ENCODE measurements at regions not wholly inside any gene's neighbourhood (a gene's known extent, or its start where the extent isn't known, plus 50 kb on each side); places are given as distances from the start of the nearest gene placed in this dataset.

DNA sequence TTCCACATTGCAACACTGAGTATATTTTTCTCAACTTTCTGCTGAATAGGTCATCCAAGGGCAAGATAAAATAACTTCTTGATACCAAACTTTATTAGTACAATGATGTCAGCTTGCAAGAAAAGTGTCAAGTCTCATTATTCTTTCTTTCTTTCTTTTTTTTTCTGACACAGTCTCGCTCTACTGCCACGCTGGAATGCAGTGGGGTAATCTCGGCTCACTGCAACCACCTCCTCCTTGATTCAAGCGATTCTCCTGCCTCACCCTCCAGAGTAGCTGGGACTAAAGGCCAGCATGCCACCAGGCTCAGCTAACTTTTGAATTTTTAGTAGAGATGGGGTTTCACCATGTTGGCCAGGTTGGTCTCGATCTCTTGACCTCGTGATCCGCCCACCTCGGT is 523.4 kb downstream of the FSCB start:
- no peak for DNase-seq

DNA sequence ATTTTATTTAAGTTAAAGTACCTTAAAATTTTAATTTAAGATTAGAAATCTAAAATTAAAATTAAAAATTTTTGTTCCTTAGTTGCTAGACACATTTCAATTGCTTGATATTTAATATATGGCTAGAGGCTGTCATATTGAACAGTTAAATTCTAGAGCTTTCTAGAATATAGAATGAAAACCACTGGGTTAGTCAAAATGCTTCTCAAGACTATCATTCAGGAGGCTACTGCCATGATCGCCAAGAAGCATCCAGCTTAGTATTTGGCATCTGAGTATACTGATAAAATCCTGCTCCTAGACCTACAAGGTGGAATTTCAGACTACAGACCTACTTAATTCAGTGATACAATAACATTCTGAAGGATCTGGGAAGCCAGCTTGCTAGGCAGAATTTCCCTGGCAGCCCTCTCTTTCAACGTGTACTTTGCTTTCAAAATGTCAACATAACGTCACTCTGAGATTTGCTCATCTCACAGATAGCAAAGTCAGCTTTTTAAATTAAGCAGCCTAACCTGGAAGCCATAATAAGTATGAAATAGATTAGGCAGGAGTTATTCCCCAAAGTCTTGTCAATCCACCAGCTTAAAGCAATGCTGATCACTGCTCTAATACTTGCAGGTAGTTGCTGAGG is 525.8 kb downstream of the FSCB start:
- DNase-seq = no peak

DNA sequence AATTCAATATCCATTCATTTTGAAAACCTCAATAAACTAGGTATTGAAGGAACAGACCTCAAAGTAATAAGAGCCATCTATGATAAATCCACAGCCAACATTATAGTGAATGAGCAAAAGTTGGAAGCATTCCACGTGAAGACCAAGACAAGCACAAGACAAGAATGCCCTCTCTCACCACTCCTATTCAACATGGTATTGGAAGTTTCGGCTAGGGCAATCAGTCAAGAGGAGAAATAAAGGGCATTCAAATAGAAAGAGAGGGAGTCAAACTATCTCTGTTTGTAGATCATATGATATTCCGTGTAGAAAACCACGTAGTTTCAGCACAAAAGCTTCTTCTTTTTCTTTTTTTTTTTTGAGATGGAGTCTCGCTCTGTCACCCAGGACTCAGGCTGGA is 550.3 kb downstream of the FSCB start:
- no peak for DNase-seq

DNA sequence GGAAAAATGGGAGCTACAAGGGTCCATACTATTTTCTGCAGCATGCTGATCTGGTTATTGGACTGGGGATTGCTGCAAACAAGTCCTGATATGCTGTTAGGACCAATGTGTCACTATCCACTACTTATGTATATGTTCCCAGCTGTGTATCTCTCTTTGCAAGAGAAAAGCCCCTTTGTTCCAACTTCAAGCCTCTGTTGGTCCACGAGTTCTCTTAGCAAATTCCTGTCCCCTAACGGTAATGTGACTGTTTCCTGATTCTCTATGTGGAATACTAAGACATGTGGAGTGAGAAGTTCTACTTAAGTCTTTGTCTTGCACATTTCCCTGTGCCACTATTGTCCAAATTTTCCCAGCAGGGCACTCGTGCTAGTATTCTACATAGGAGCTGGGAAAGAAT is 557.7 kb downstream of the FSCB start:
- DNase-seq = no peak

DNA sequence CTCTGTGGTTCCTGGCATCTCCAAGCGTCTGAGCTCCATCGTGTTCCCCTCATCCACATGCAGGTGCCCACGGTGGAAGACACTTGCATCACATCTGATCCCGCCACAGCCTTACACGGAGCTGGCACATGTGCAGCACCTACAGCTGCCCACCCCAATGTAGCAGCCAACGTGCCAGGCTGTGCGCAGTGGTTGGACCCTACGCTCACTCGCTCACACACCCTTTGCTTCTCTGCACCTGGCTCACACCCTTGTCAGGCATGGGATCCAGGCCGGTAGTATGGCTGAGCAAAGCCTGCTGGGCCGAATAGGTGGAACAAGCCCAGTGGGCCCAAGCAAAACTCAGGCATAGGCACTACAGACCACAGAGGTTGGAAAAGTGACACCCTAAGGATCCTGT is 567.2 kb downstream of the FSCB start:
- no peak for DNase-seq

DNA sequence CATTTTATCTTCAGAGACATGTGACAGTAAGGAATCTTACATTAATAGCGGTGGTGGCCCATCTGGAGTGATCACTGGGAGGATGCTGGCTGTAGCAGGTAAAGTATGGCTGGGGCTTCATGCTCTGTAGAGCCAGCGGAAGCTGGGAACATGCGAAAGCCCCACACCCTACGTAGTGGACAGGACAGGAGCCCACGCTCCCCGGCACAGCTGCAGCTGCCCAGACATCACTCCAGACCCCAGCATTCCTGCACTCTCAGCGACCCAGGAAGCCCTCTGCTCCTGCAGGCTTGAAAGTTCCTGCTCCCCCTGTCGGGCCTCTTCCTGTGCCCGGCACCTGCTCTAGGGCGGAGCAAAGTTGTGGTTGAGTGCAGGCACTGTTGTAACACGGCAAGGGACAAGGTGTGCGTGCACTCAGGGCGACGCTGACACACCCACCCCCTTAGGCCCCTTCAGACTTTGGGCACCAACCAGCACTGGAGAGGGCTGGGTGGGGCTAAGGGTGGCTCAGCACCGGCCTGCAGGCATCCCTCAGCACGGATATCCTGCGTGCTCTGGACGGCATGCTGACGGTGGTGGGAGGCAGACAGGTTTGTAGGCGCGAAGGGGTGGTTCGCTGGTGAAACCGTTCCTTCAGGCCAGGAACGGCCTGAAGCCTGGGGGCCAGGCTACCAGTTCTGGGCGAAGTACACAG is 568.3 kb downstream of the FSCB start:
- no peak for DNase-seq

DNA sequence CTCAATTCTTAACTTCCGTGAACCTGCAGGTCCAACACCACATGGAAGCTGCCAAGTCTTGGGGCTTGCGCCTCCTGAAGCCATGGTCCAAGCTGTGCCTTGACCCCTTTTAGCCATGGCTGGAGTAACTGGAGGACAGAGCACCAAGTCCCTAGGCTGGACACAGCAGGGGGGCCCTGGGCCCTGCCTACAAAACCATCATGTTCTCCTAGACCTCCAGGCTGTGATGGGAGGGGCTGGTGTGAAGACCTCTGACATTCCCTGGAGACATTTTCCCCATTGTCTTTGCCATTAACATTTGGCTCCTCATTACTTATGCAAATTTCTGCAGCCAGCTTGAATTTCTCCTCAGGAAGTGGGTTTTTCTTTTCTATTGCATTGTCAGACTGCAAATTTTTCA is 570.1 kb downstream of the FSCB start:
- no peak for DNase-seq

DNA sequence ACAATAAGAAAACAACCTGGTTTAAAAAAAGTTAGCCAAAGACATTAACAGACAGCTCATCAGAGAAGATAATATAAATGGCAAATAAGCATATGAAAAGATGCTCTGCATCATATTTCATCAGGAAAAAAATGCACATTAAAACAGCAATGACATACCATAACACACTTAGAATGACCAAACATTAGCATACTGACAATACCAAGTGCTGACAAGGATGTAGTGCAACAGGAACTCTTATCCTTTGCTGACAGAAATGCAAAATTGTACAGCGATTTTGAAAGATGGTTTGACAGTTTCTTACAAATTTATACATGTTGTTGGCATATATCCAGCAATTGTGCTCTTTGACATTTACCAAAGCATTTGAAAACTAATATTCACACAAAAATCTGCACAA is 573.0 kb downstream of the FSCB start:
- no peak for DNase-seq

DNA sequence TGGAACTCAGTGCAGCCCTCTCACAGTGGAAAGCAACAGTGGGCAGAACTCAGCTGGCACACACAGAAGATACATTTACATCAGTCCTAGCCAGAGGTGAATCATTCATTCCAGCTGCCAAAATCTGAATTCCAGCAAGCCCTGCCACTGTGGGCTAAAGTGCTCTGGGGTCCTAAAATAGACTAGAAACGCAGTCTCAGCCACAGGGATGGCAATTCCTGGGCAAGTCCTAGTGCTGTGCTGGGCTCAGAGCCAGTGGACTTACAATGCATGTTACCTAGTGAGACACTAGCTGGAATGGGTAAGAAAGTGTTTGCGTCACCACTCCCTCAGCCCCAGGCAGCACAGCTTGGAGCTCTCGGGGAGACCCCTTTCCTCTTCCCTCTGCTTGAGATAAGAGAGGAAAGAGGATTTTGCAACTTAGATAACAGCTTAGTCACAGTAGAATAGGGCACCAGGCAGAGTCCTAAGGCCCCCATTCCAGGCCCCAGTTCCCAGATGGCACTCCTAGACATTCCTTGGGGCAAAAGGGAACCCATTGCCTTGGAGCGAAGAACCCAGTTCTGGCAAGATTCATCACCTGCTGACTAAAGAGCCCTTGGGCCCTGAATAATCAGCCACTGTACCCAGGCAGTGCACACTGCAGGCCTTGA is 592.9 kb downstream of the FSCB start:
- no peak for DNase-seq

DNA sequence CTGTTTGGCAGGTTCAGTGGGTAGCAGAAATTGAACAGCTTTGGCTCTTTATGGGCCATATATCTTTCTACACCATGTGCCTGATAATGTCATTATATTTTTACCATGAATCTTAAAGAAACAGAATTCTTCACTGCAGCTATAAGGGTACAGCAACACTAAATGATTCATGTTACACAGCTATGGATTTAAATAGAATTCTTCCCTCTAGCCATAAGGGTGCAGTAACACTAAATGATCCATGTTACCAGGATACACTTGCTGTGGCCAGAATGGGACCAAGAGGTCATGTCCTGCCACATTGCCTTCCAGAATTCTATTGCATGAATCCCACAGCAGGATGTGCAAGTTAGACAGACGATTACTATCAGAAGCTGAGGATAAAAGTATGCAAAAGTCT is 603.9 kb downstream of the FSCB start:
- no peak for DNase-seq

DNA sequence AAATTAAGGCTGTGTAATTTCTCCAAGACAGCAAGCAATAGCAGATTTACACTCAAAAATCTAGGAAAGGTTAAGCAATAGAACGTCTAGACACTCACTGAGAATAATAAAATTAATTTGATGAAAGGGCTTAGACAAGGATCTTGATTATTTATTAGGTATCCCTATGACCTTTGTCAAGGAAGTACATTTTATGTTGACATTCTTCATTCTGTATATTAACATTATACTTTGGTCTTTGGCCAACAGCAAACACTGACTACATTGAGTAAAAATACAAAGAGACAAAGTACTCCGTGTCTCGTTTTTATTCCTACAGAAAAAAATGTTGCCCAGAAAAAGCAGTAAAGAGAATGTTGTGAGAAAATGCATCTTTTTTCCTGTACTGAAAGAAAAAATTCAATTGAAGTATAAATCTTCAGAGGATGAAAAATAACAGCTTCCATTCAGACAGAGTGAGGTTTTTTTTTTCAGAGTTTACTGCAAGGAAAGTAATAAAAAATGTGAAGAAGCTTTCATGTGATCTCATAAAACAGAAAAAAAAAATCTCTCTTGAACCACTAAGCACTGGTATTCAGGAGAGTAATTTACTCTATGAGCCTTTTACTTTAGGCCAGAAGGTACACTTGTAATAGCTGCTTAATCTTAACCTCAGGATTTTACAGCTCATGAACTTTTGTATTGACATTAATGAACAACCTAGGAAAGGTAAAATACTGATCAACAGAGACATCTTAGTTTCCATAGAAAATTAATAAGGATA is 605.0 kb downstream of the FSCB start:
- DNase-seq = no peak

DNA sequence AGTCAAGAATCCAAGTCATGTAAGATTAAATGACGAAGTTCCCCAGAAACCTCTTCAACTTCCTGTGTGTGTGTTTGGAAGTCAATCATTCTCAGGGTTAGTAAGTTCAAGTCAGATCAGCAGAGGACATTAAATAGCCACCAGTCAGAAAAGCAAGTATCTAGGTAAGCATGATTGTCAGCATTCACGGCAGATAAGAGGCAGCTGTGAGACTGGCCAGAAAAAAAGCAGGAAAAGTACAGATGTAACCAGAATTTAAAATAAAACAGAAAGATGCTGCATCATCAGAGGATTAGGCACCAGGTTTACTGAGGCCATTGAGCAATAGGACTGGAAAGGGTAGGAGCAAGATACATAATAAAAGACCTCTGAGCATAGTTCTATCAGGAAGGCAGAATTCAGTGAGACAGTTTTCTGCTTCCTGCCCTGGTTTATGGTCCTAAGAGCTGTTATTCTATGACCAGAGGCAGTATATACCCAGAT is 606.9 kb downstream of the FSCB start:
- DNase-seq = no peak

DNA sequence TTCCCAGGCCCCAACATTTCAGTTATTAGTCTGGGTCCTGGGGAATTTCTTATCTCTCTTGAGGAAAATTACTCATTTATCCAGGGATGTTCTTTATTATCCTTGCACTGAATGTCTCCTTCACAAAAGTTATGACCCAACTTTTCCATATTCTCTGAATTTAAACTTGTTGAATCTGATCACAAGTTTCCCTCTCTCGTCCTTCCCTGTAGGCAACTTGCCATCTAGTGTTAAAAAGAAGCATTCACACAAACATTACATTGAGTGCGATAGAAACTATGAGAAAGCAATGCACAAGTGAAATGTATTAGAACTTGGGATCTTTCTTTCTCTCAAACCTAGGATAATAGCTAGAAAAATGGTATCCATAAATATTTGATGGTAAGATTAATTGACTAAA is 608.4 kb downstream of the FSCB start:
- DNase-seq = no peak

DNA sequence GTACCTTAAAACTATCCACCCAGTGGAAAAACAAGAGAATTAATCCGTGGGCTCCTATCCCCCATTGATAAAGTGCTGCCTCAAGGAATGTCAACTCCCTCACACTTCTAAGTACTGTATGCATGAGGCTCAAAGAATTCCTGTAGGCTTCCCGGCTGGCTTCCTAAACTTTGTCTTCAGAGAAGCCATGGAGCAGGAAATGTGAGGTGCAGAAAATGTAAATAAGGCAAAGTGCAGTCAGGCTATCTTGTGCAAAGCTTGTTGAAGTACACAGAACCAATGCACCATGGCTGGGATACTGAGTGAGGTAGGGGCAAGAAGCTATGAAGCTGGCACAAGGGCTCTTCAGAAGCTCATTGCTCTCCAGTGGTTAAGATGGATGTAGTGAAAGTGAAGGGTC is 611.0 kb downstream of the FSCB start:
- DNase-seq = no peak

DNA sequence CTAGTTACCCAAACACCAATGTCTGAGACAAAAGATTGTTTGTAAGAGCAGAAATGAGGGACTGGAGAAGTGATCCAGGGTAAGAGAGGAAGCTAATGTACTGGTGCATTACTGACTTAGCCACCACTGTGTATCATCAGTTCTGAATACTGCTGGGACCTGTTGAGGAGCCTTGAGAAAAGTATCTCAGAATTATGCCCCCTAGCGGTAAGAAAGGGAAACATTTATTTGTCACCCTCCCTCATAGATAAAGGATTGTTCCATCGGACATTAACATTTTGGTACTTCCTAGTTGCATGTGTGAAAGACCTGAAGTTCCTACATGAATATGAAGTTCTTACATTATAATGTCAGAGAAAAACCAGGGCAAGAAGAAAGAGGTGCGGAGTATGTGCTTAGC is 612.5 kb downstream of the FSCB start:
- DNase-seq = peak; percentile 0

DNA sequence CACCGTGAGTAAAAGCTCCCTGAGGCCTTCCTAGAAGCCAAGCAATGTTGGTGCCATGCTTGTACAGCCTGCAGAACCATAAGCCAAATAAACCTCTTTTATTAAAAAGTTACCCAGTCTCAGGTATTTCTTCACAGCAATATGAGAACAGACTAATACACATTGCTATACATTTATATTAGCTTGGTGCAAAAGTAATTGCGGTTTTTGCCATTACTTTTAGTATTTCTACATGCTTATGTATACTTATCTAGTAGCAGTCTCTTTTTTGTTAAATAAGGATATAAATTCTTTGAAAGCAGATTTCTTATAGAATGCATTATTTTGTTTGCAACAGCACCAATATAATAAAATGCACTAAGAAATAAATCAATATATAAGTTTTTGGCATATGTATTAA is 619.6 kb downstream of the FSCB start:
- DNase-seq = no peak

DNA sequence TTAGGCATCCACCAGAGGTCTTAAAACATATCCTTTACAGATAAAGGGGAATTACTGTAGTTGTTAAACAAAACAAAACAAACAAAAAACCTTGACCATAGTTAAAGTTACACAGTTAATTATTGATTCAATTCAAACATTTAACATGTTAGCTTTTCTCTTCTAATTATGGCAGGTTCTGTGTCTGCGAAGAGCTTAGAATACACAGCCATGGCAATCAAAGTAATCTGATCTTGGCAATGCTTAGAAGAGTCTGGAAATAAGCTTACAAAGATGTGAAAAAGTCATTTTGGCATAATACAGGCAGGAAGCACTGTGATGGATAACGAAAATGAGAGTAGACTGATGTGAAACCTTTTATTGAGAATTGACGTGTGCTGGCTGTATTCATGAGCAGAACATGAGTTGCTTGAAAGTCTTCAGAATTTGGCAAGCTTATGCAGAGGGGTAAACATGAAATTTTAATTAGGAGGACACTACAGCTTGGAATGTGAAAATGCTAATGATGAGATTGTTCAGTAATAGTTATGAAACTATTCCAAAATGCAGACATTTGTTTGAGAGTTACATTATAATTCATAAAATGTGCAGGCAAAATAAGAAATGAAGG is 629.6 kb downstream of the FSCB start:
- DNase-seq = no peak

DNA sequence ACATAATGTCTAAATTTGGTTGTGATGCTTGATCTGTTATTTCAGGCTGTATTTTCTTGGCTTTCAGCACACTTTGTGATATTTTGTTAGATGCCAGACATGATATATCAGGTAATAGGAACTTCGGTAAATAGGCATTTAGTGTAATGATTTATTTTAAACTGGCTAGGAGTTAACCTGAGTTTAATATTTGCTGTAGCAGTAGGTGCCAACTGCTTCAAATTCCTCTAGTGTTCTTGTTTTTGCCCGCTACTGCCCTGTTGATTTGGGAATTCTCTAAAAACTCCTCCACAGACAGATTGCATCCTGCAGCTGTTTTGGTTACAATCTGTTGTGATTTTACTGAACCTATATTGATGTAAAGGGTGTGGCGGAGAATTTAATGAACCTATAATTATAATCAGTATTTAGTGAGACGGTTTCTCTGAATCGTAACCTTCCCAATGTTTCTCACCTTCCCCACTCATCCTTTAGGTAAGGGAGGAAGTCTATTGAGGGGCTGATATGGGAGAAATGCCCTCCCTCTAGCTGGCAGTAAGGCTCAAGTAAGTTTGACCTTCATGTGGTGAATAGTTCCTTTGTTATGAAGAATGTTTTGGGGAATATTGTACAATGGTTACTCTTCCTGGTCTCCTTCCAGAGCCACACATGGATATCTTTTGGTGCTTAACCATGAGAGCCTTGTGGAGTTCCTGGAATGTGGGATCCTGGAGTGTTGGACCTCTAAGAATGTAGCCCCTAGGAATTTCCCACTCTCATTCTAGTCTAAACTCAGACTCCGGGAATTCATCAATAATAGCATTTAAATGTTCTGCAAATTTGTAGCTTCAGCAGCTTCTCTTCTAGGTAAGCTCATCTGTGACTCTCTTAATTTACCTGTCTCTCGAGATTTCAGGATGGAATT is 634.1 kb downstream of the FSCB start:
- peak; percentile 0 for DNase-seq

DNA sequence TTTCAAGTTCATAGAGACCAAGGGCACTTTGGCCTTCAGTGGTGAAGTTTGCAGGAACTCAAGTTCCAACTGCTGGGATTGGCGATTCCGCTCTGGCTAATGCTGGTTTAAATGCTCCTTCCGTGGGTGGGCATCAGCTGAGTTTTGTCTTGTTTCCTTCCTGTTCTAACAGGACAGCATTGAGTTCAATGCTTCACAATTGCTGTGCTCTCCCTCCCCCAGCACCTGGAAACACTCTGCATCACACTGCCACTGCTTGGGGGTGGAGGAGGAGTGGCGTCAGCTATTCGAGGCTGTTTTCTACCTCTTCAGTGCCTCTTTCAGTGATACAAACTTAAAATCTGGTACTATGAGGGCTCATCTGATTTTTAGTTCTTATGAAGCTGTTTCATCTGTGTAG is 634.9 kb downstream of the FSCB start:
- no peak for DNase-seq

DNA sequence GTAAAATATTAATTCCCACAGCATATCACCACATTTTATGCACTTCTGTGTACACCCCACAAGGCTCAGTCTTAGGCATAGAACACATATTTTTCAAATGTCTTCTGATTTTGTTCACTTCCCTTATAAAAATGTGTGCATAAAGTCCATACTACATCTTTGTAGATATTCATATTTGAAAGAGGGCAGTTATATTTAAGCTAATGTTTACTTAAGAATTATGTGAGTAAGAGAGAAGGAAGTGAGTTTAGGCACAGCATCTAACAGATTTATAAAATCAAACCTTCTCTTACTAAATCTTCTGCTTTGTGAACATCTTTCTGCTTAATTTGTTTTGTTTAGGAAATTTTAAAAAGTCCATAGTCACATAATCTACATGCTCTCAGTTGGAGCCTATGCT is 648.1 kb downstream of the FSCB start:
- no peak for DNase-seq

DNA sequence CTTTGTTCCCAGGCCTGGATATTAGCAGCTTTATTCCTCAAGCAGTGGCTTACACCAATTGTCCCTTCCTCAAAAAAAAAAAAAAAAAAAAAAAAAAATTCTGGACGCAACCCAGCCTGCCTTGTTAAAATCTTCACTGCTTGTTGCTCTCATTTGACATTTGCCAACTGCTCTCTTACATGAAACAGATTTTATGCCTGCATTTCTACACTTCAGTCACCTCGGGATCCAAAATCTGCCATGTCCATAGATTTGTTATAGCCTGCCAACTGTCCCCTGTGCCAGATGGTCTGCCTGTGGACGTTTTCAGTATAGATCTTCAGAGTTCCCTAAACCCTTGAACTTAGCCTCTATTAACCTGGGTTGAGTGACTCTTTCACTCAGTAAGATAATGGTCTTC is 651.5 kb downstream of the FSCB start:
- DNase-seq = no peak

DNA sequence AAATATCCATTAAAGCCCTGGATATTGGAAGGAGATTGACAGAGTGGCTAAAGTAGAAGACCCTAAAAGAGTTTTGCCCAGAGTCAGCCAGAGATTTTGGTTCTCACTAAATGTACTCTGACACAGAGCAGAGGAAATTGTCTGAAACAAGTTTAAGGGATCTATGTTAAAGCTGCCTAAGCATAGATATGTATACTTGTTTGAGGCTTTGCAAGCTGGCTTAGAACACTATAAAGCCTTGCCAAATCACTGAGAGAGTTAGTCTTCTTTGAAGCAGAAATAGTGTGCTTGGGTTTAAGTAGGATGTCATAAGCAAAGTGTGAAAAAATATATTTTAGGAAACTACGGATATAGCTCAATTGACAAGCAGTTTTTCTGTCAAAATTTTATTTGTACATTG is 653.5 kb downstream of the FSCB start:
- no peak for DNase-seq
